Osteoblast (primary cell): ENCODE measurements at regions not wholly inside any gene's neighbourhood (a gene's known extent, or its start where the extent isn't known, plus 50 kb on each side); places are given as distances from the start of the nearest gene placed in this dataset.
"Not testable (repeated sequence)": the region's sequence is repeated elsewhere in the genome, so short reads cannot be mapped to it uniquely, and the experiment has no call there.

ENCODE experiments used
- DNase-seq: peaks from one replicate; pipeline ENCODE4 v3.0.0; 2011; ENCODE audit warnings: low spot score, mixed read lengths; ENCODE audit not compliant: insufficient read length; ENCODE audit errors: missing footprints
- H2AFZ ChIP-seq: 2 replicates; pipeline ENCODE4 v1.6.0; 2011; ENCODE audit warnings: mild to moderate bottlenecking, low read length
- H3K27ac ChIP-seq: 2 replicates; pipeline ENCODE4 v1.5.1; 2011; ENCODE audit warnings: mild to moderate bottlenecking, low read depth, low read length, moderate library complexity
- H3K27me3 ChIP-seq: 2 replicates; pipeline ENCODE4 v1.6.0; 2012; ENCODE audit warnings: mild to moderate bottlenecking, control low read depth, inconsistent platforms, low read length, moderate library complexity; ENCODE audit not compliant: insufficient read depth
- H3K36me3 ChIP-seq: 2 replicates; pipeline ENCODE4 v1.5.1; 2011; ENCODE audit warnings: mild to moderate bottlenecking, low read length, control low read depth, moderate library complexity; ENCODE audit not compliant: insufficient read depth
- H3K4me1 ChIP-seq: 2 replicates; pipeline ENCODE4 v1.5.1; 2011; ENCODE audit warnings: mild to moderate bottlenecking, low read length, control low read depth, moderate library complexity; ENCODE audit not compliant: insufficient read depth
- H3K4me2 ChIP-seq: 2 replicates; pipeline ENCODE4 v1.6.0; 2011; ENCODE audit warnings: mild to moderate bottlenecking, low read length; ENCODE audit not compliant: insufficient read depth
- H3K4me3 ChIP-seq: fragments of 200-600 bp; sonication (generic); 3 replicates; pipeline ENCODE4 v1.5.1; 2012; ENCODE audit warnings: mild to moderate bottlenecking, low read length, inconsistent platforms; ENCODE audit not compliant: insufficient read depth
- H3K79me2 ChIP-seq: 2 replicates; pipeline ENCODE4 v1.6.0; 2012; ENCODE audit warnings: mild to moderate bottlenecking, low read length, control low read depth, inconsistent platforms; ENCODE audit not compliant: insufficient read depth
- H3K9me3 ChIP-seq: 2 replicates; pipeline ENCODE4 v1.5.1; 2011; ENCODE audit warnings: low read depth, low read length, control low read depth
- H4K20me1 ChIP-seq: 2 replicates; pipeline ENCODE4 v1.6.0; 2012; ENCODE audit warnings: mild to moderate bottlenecking, low read length, control low read depth; ENCODE audit not compliant: insufficient read depth
- CTCF ChIP-seq: IDR thresholded peaks from 2 replicates; pipeline ENCODE4 v1.5.1; 2011; ENCODE audit warnings: mild to moderate bottlenecking, low read depth, low read length, moderate library complexity; ENCODE audit errors: extremely low read depth

- Histone ChIP-seq H3K9me3 (no peaks in the 10 kb centered on the region), H3K79me2 (no peaks in the 10 kb centered on the region), H4K20me1 (no peaks in the 10 kb centered on the region), H3K36me3 (no peaks in the 10 kb centered on the region), H3K27ac (no peak overlapping the region), H3K4me2 (no peak overlapping the region), H3K27me3 (no peaks in the 10 kb centered on the region), H3K4me1 (no peaks in the 10 kb centered on the region), H2AFZ (no peak overlapping the region), H3K4me3 (no peak overlapping the region)
- no peak for TF ChIP-seq CTCF
- peak; percentile 6 for DNase-seq
Observed at GRCh38 chr12:30531731-30532678, 163.7 kb downstream of the IPO8 start.

GRCh38 chr12:30529489-30530269 is 166.0 kb downstream of the IPO8 start:
- DNase-seq: peak; percentile 55
- H3K4me1 ChIP-seq: no peaks in the 10 kb centered on the region

GRCh38 chr12:30525171-30525570 is 170.5 kb downstream of the IPO8 start:
- Histone ChIP-seq H3K9me3 (no peaks in the 10 kb centered on the region), H3K36me3 (no peaks in the 10 kb centered on the region), H3K27ac (no peak overlapping the region), H2AFZ (no peak overlapping the region), H3K79me2 (no peaks in the 10 kb centered on the region), H3K4me3 (no peak overlapping the region), H4K20me1 (no peaks in the 10 kb centered on the region), H3K27me3 (no peaks in the 10 kb centered on the region), H3K4me2 (no peak overlapping the region), H3K4me1 (no peaks in the 10 kb centered on the region)
- DNase-seq: no peak
- no peak for TF ChIP-seq CTCF

More at GRCh38 chr12:30529489-30530269, 166.0 kb downstream of the IPO8 start:
- Histone ChIP-seq H4K20me1 (no peaks in the 10 kb centered on the region), H3K27ac (no peak overlapping the region), H3K9me3 (no peaks in the 10 kb centered on the region), H3K4me3 (no peak overlapping the region), H3K27me3 (no peaks in the 10 kb centered on the region), H3K4me2 (no peak overlapping the region), H3K36me3 (no peaks in the 10 kb centered on the region), H2AFZ (no peak overlapping the region), H3K79me2 (no peaks in the 10 kb centered on the region)
- TF ChIP-seq CTCF: no peak

GRCh38 chr12:30520285-30520684 is 175.4 kb downstream of the IPO8 start:
- not testable (repeated sequence) for H4K20me1 ChIP-seq, H3K4me1 ChIP-seq, H3K36me3 ChIP-seq, H2AFZ ChIP-seq, H3K9me3 ChIP-seq, H3K27me3 ChIP-seq, H3K27ac ChIP-seq, H3K4me2 ChIP-seq, DNase-seq, H3K4me3 ChIP-seq, H3K79me2 ChIP-seq
